T-cell (primary cell): ENCODE measurements at regions not wholly inside any gene's neighbourhood (a gene's known extent, or its start where the extent isn't known, plus 50 kb on each side); places are given as distances from the start of the nearest gene placed in this dataset.

Experiments used
- ATAC-seq, 4 experiments: fragments of 200-7000 bp in 3 of 4; fragments of 150-1000 bp in 1 of 4; cut with Tn5 transposase; replicated peaks in 1 of 4; 1 replicate in 3 of 4; 2 replicates in 1 of 4; pipeline ENCODE4 v1.10.0; 2021; ENCODE audit warnings: moderate library complexity in 3 of 4, mild to moderate bottlenecking in 2 of 4, moderate number of reproducible peaks in 1 of 4
- CTCF ChIA-PET, 2 donors: fragments of 300-600 bp; sonication (Branson Sonifier 250); formaldehyde crosslinking; loops; one replicate each; lab custom pipeline; 2022; ENCODE audit warnings: antibody characterized with exemption in 2 of 2; lab: Charles Lee
- POLR2A ChIA-PET, 2 donors: fragments of 300-600 bp; sonication (Branson Sonifier 250); formaldehyde crosslinking; loops; one replicate each; lab custom pipeline; 2022; ENCODE audit warnings: antibody characterized with exemption in 2 of 2; lab: Charles Lee
- DNase-seq, 35 experiments: peaks; one replicate each; pipeline versions ENCODE4 v3.0.0 to v3.0.0-alpha.2; 2013 to 2023
- H3K27ac ChIP-seq: one replicate; pipeline ENCODE4 v1.5.1; 2013; ENCODE audit warnings: low read length
- H3K27me3 ChIP-seq, 2 experiments: replicated peaks in 1 of 2; 1 replicate in 1 of 2; 2 replicates in 1 of 2; pipeline versions ENCODE4 v1.6.1 to v1.7.0; 2013; ENCODE audit warnings: low read length in 1 of 2, mixed read lengths in 1 of 2; ENCODE audit not compliant: control insufficient read depth in 2 of 2, insufficient read depth in 2 of 2; ENCODE audit errors: extremely low read depth in 1 of 2
- H3K36me3 ChIP-seq, 2 donors: 1 replicate in 1 of 2; 2 replicates in 1 of 2; pipeline versions ENCODE4 v1.6.1 to v1.7.0; 2013; ENCODE audit warnings: low read length in 1 of 2; ENCODE audit not compliant: control insufficient read depth in 2 of 2, insufficient read depth in 1 of 2; ENCODE audit errors: extremely low read depth in 1 of 2
- H3K4me1 ChIP-seq, 2 experiments: 1 replicate in 1 of 2; 2 replicates in 1 of 2; pipeline versions ENCODE4 v1.6.1 to v1.7.0; 2013; ENCODE audit warnings: low read length in 2 of 2, mixed read lengths in 1 of 2; ENCODE audit not compliant: insufficient read depth in 2 of 2, control insufficient read depth in 1 of 2; ENCODE audit errors: extremely low read depth in 1 of 2
- H3K4me3 ChIP-seq, 2 donors: 1 replicate in 1 of 2; 2 replicates in 1 of 2; pipeline versions ENCODE4 v1.5.1 to v1.7.0; 2013; ENCODE audit warnings: mild to moderate bottlenecking in 2 of 2, low read length in 1 of 2, moderate library complexity in 1 of 2; ENCODE audit not compliant: control insufficient read depth in 1 of 2; ENCODE audit errors: extremely low read depth in 1 of 2
- H3K9me3 ChIP-seq: 2 replicates; pipeline ENCODE4 v1.7.0; 2013
- H3K27ac Mint-ChIP-seq, 2 donors: one replicate each; pipeline ENCODE4 v1.8.0; 2020 to 2021; ENCODE audit warnings: mild to moderate bottlenecking in 2 of 2, mixed read lengths in 2 of 2
- H3K27me3 Mint-ChIP-seq, 2 donors: one replicate each; pipeline ENCODE4 v1.8.0; 2021 to 2022; ENCODE audit warnings: mixed read lengths in 2 of 2
- H3K36me3 Mint-ChIP-seq: one replicate; pipeline ENCODE4 v1.8.0; 2021; ENCODE audit warnings: mixed read lengths
- H3K4me1 Mint-ChIP-seq, 3 donors: one replicate each; pipeline ENCODE4 v1.8.0; 2020 to 2022; ENCODE audit warnings: mixed read lengths in 3 of 3, mild to moderate bottlenecking in 1 of 3
- H3K4me3 Mint-ChIP-seq, 3 donors: one replicate each; pipeline ENCODE4 v1.8.0; 2020 to 2022; ENCODE audit warnings: mild to moderate bottlenecking in 3 of 3, mixed read lengths in 3 of 3, moderate library complexity in 3 of 3
- H3K9me3 Mint-ChIP-seq, 3 donors: one replicate each; pipeline ENCODE4 v1.8.0; 2020 to 2022; ENCODE audit warnings: mixed read lengths in 3 of 3
- WGBS: methylation state at CpG from one replicate; pipeline ENCODE4 v1.1.5; 2013; ENCODE audit warnings: missing lambda C conversion rate; ENCODE audit not compliant: insufficient coverage; 5-methylcytosine and 5-hydroxymethylcytosine counted together

DNA sequence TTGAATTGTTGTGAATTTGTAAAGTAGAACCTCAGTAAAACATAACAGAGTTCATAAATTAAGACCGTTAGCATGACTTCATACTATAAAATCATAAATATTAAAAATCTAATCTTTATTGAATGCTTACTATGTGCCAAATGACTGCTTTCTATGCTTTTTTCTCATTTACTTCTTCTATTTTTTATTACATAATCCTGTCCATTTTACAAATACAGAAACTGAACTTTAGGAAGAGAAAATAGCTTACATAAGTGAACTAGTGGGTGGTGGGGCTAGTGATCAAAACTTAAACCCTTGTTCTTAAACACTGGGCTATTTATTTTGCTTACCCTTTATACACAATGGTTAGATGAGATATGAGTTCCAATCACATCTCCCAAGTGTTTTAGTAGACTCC, 122.3 kb downstream of the ZC3H11B start:
- no CpG with 5 or more reads among the region's 1 CpG for WGBS
- Histone ChIP-seq H3K36me3 (no peaks in the 10 kb centered on the region), H3K9me3 (no peaks in the 10 kb centered on the region), H3K4me3 (no peak overlapping the region), H3K27ac (no peak overlapping the region), H3K27me3 (peaks cover 0 to 2% of the 10 kb centered on the region in 2 experiments), H3K4me1 (no peaks in the 10 kb centered on the region)
- POLR2A ChIA-PET, result no interaction called here
- H3K4me3 Mint-ChIP-seq, result no peak overlapping the region
- H3K4me1 Mint-ChIP-seq, result no peaks in the 10 kb centered on the region
- no peaks in the 10 kb centered on the region for H3K9me3 Mint-ChIP-seq
- H3K36me3 Mint-ChIP-seq, result no peaks in the 10 kb centered on the region
- H3K27me3 Mint-ChIP-seq, result no peaks in the 10 kb centered on the region
- CTCF ChIA-PET, result no interaction called here
- no peak for ATAC-seq
- no peak overlapping the region for H3K27ac Mint-ChIP-seq
- DNase-seq, result no peak

DNA sequence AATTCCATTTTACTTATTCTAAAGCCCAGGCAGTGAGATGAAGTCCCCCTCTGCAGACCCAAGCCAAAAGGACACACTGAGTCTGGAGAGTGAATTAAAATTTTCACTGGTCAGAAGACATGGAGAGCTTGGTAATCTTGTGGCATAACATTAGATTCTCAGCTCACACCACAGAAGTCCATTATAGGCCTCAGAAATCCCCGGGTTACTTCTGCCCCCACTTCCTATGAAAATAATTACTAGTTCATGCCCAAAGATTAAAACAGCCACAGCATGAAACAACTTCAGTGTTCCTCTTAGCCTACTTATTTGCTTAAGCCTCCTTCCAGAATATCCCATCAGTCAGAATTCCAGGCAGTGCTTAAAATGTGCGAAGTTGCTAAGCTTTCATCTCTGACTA, 123.3 kb downstream of the ZC3H11B start:
- ChIA-PET POLR2A (no interaction called here), CTCF (no interaction called here)
- Mint-ChIP-seq H3K27ac (no peak overlapping the region), H3K27me3 (no peaks in the 10 kb centered on the region), H3K36me3 (no peaks in the 10 kb centered on the region), H3K4me1 (no peaks in the 10 kb centered on the region), H3K4me3 (no peak overlapping the region), H3K9me3 (no peaks in the 10 kb centered on the region)
- Histone ChIP-seq H3K9me3 (no peaks in the 10 kb centered on the region), H3K27me3 (peaks cover 0 to 2% of the 10 kb centered on the region in 2 experiments), H3K36me3 (no peaks in the 10 kb centered on the region), H3K4me3 (no peak overlapping the region), H3K4me1 (no peaks in the 10 kb centered on the region), H3K27ac (no peak overlapping the region)
- ATAC-seq (no peak), DNase-seq (no peak)
- 75% methylated on average over 1 of the region's 2 CpGs for WGBS

DNA sequence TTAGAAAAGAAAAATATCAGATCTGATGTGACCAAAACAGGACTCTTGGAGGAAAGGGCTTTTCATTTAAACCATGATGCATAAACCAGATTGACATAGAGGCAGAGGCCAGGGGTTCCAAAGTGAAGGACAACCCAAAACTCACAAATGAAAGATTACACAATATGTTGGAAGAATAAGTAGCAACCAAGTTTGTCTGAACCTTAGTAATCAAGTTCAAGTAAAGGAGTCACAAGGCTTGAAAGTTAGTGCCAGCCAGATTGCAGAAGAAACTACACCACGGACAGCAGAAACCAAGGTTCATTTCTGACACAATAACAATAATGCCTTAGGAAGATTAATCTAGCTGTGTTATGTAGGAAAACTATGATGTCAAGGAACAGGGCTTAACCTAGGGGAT, 124.6 kb downstream of the ZC3H11B start:
- POLR2A ChIA-PET, result no interaction called here
- CTCF ChIA-PET, result no interaction called here
- H3K27me3 ChIP-seq, result peaks cover 0 to 2% of the 10 kb centered on the region in 2 experiments
- H3K27ac ChIP-seq, result no peak overlapping the region
- no peak for DNase-seq
- no peaks in the 10 kb centered on the region for H3K36me3 ChIP-seq
- no peak overlapping the region for H3K4me3 ChIP-seq
- Mint-ChIP-seq H3K4me3 (no peak overlapping the region), H3K9me3 (peaks cover 0 to 5% (median 0%) of the 10 kb centered on the region in 3 donors), H3K27me3 (no peaks in the 10 kb centered on the region), H3K36me3 (no peaks in the 10 kb centered on the region), H3K27ac (no peak overlapping the region), H3K4me1 (no peaks in the 10 kb centered on the region)
- no peak for ATAC-seq
- no peaks in the 10 kb centered on the region for H3K9me3 ChIP-seq
- WGBS, result no CpG with 5 or more reads among the region's 1 CpG
- H3K4me1 ChIP-seq, result no peaks in the 10 kb centered on the region

DNA sequence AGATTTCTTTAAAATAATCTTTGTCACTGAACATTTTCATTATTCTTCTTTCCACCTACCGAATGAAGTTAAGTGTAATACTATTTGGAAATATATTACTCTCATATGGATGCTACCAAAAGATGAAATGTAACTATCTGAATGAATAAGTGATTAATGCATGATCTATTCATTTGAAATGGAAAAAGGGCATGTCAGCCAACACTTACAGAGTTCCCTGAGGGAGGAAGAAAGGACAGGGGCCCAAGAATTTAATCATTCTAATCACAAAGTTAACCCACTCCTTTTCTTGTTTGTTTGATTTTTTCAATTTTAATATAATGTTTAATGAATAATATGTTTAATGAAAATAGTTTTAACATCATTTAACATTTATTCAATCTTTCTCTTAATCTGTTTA, 129.4 kb downstream of the ZC3H11B start:
- Mint-ChIP-seq H3K9me3 (peaks cover 0 to 5% (median 0%) of the 10 kb centered on the region in 3 donors), H3K4me3 (no peak overlapping the region), H3K4me1 (no peaks in the 10 kb centered on the region), H3K27ac (no peak overlapping the region), H3K36me3 (no peaks in the 10 kb centered on the region), H3K27me3 (no peaks in the 10 kb centered on the region)
- DNase-seq (no peak), ATAC-seq (no peak)
- H3K27me3 ChIP-seq, result peaks cover 0 to 2% of the 10 kb centered on the region in 2 experiments
- H3K27ac ChIP-seq, result no peak overlapping the region
- WGBS, result no CpG with 5 or more reads among the region's 1 CpG
- POLR2A ChIA-PET, result no interaction called here
- H3K36me3 ChIP-seq, result no peaks in the 10 kb centered on the region
- no peaks in the 10 kb centered on the region for H3K4me1 ChIP-seq
- no peaks in the 10 kb centered on the region for H3K9me3 ChIP-seq
- CTCF ChIA-PET, result interaction anchor here (0.5 to 0.6 kb wide), 2 partner anchors 942 to 1088 kb away, joined by 3 to 6 read pairs; no protein-coding TSS in a partner anchor
- H3K4me3 ChIP-seq, result no peak overlapping the region

DNA sequence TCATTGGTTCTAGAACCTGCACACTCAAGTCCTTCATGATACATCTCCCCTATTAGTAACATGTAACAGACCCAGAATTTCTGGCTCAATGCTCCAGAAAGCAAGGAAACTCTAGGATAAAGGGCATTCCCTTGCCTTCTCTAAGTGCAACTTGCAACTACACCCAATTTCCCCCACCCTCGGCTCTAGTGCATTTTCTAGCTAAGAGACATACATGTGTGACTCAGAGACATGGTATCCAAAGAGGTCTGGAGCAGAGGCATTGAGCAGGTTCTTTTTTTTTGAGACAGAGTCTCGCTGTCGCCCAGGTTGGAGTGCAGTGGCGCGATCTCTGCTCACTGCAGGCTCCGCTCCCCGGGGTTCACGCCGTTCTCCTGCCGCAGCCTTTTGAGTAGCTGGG, 132.9 kb downstream of the ZC3H11B start:
- Histone ChIP-seq H3K27ac (no peak overlapping the region), H3K9me3 (no peaks in the 10 kb centered on the region), H3K4me1 (no peaks in the 10 kb centered on the region), H3K36me3 (no peaks in the 10 kb centered on the region), H3K27me3 (no peaks in the 10 kb centered on the region), H3K4me3 (no peak overlapping the region)
- ATAC-seq (no peak), DNase-seq (no peak)
- Mint-ChIP-seq H3K36me3 (no peaks in the 10 kb centered on the region), H3K4me1 (no peaks in the 10 kb centered on the region), H3K27ac (no peak overlapping the region), H3K4me3 (no peak overlapping the region), H3K9me3 (peaks cover 0 to 5% (median 0%) of the 10 kb centered on the region in 3 donors), H3K27me3 (no peaks in the 10 kb centered on the region)
- 100% methylated on average over 4 of the region's 10 CpGs for WGBS
- ChIA-PET POLR2A (no interaction called here), CTCF (no interaction called here)

DNA sequence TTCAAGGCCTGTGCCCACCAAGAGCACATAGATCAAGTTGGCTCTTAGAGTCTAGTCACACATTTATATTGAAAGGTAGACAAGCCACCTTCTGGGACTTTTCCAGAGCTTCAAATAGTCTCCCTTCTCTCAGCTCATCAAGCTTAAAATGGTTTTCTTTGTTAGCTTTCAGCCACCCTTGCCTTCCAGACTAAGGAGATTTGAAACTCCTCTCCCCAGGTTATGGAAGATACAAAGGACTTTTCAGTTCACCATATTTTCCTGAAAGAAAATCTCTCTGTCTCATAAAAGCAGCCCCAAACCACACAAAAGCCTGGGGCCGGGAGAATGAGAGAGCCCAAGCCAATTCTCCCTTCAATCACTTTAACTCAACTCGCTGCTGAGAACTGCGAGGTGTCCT, 134.1 kb downstream of the ZC3H11B start:
- Histone ChIP-seq H3K27ac (no peak overlapping the region), H3K4me1 (no peaks in the 10 kb centered on the region), H3K9me3 (no peaks in the 10 kb centered on the region), H3K4me3 (no peak overlapping the region), H3K36me3 (no peaks in the 10 kb centered on the region), H3K27me3 (no peaks in the 10 kb centered on the region)
- H3K36me3 Mint-ChIP-seq, result no peaks in the 10 kb centered on the region
- H3K9me3 Mint-ChIP-seq, result peaks cover 0 to 2% (median 0%) of the 10 kb centered on the region in 3 donors
- ATAC-seq (no peak), DNase-seq (no peak)
- H3K27me3 Mint-ChIP-seq, result no peaks in the 10 kb centered on the region
- H3K27ac Mint-ChIP-seq, result no peak overlapping the region
- CTCF ChIA-PET, result no interaction called here
- H3K4me3 Mint-ChIP-seq, result no peak overlapping the region
- POLR2A ChIA-PET, result no interaction called here
- WGBS, result 67% methylated on average over 3 of the region's 3 CpGs
- H3K4me1 Mint-ChIP-seq, result no peaks in the 10 kb centered on the region

DNA sequence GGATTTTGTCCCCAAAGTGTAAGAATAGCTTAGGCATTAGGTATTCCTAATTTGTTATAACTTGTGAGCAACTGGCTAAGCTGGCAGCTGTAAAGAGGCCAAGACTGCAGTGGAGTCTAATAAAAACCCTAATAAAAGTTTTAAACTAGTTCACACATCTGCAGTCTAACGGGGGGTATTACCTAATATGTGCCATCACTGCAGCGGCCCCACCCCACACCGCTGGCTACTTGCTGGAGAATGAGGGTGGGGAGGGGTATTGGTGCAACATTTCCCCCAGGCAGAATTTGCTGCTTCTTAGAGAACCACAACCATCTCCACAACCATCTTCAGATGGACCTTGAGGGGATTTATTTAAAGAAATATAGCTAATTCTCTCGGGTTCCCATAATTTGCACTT, 135.0 kb downstream of the ZC3H11B start:
- DNase-seq, result no peak
- Mint-ChIP-seq H3K4me3 (no peak overlapping the region), H3K27me3 (no peaks in the 10 kb centered on the region), H3K36me3 (no peaks in the 10 kb centered on the region), H3K27ac (no peak overlapping the region), H3K4me1 (no peaks in the 10 kb centered on the region), H3K9me3 (peaks cover 0 to 2% (median 0%) of the 10 kb centered on the region in 3 donors)
- ChIA-PET POLR2A (no interaction called here), CTCF (no interaction called here)
- no CpG with 5 or more reads among the region's 4 CpGs for whole genome bisulfite sequencing
- no peaks in the 10 kb centered on the region for H3K4me1 ChIP-seq
- H3K27ac ChIP-seq, result no peak overlapping the region
- H3K27me3 ChIP-seq, result no peaks in the 10 kb centered on the region
- no peaks in the 10 kb centered on the region for H3K36me3 ChIP-seq
- ATAC-seq, result no peak
- H3K4me3 ChIP-seq, result no peak overlapping the region
- no peaks in the 10 kb centered on the region for H3K9me3 ChIP-seq
